ENCODE measurements at regions not wholly inside any gene's neighbourhood (a gene's known extent, or its start where the extent isn't known, plus 50 kb on each side); places are given as distances from the start of the nearest gene placed in this dataset.

DNA sequence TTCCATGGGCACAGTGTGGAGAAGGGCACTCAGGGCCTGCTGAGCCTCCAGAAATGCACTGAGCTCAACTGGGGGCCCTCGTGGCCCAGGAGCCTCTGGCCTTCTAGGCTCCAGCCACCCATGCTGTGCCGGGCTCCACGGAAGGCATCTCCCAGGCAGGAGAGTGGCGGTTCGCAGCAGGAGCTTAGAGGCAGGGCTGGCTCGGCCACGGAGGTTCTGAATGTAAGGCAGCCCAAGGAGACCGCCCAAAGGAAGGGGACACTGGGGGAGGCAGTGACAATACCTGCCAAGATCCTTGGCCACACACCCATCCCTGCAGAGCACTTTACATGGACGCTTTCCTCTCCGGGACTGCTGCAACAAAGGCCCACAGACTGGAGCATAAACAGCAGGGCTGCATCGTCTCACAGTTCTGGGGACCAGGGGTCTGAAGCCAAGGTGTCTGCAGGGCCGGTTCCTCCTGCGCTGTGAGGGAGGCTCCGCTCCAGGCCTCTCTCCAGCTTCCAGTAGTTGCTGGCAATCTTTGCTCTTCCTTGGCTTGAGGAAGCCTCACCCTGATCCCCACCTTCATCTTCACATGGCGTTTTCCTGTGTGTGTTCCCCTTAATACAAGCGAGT is 128.2 kb upstream of the CDH4 start:
- no peak for DNase-seq (ENCODE audit: low spot score)
- intact Hi-C loops (cut with DNase I): no loop called here

DNA sequence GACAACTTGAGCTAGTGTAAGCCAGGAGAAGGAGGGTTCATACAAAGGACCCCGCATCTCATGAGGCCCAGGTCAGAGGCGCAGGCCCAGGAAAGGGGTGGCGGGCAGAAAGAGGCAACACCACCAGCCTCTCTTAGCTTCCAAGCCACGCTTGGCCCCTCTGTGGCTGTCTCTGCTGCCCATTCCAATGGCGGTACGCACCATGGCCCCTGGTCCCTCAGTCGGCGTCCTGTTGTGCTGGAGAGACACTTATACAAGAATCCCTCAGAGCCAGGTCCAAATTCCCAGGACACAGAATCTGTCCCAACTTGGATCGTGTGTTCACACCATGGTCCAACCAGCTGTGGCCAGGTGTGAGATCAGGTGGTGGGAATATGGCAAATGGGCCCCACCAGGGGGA is 127.0 kb upstream of the CDH4 start:
- no peak for DNase-seq (ENCODE audit: low spot score)
- intact Hi-C loops (cut with DNase I): no loop called here

DNA sequence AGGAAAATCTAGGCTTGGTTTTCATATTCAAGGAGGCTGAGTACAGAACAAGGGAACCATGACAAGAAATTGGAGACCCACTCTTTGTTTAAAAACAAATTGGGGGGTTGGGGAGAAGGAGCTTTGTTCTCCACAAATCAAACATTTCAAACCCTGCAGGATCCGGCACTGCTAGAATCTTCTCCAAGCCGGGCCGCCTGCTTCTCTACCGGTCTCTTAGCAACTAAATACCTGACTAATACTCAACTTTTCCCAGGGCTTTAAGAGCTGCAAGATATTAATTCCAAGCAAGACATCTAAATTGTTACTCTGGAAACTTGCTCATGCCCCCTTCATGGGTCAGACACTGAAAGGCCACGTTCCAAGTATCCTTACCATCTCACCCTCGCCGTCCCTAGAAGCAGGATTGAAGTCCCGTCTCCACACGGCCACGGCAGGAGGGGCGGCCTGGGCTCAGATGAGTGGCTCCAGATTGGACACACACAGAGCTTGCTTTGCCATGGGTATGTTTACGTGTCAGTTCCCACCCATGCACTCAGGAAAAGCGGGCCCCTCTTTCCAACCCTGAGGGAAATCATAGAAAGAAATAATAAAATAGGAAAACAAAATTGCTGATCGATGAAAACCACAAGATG is 126.4 kb upstream of the CDH4 start:
- intact Hi-C loops (cut with DNase I): no loop called here

DNA sequence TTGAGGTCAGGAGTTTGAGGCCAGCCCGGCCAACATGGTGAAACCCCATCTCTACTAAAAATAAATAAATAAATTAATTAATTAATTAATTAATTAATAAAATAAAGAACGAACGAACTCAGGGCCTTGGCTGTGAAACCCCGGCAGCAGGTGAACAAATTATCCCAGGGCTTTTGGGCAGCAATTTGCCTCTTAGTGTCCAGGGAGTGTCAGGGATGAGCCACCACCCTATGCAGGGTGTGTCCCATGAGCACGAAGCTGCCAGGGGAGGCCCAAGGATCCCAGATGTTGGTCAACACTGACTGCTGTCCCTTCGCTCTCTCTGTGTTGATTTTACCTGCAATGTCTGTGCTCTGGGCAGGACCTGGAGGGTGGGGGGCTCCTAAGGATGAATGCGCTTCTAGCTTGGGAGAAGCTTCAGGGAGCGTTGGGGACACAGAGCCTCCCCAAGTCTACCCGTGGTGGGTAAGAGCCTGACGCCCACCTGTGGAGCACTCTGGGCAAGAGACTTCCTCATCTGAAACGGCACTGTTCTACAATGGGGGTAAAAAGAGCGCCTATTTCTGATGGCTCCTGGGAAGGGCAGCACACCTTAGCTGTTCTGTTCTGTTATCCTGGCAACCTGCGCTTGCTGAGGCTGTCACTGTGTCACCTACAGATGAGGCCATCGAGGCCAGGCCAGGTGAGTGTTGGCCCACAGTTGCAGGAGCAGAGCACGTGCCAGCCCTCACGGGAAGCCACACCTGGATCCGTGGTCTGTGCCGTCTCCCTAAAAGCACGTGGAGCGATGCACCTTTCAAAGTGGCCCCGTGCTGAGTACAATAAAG is 125.5 kb upstream of the CDH4 start:
- DNase-seq (ENCODE audit: low spot score): no peak
- intact Hi-C loops (cut with DNase I): no loop called here

More for the DNA sequence above, 126.4 kb upstream of the CDH4 start:
- DNase-seq (ENCODE audit: low spot score): no peak

DNA sequence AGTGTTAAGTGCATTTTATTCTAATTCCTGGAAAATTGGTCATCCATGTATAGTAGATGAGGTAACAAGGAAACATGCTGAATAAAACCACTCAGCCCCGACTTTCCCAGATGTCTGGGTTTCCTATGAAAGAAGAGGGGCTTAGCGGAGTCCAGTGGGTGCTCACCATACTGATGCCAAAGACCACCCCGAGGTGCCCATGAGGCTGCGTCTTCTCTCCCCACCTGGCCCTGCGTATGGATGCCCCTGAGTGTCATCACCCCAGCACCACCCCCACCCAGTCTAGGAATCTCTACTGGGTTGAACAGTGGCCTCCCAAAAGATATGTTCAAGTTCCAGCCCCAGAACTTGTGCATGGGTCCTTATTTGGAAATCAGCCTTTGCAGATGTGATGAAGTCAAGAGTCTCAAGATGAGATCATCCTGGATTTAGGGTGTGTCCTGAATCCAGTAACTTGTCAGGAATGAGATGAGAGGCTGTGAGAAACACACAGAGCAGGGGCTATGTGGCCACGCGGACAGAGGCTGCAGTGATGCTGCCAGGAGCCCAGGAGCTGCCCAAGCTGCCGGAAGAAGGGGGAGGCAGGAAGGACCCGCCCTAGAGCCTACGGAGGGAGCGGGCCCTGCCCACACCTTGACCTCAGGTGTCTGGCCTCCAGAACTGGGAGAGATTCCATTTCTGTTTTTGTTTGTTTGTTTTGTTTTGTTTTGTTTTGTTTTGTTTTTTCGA is 124.6 kb upstream of the CDH4 start:
- no peak for DNase-seq (ENCODE audit: low spot score)
- intact Hi-C loops (cut with DNase I): no loop called here

DNA sequence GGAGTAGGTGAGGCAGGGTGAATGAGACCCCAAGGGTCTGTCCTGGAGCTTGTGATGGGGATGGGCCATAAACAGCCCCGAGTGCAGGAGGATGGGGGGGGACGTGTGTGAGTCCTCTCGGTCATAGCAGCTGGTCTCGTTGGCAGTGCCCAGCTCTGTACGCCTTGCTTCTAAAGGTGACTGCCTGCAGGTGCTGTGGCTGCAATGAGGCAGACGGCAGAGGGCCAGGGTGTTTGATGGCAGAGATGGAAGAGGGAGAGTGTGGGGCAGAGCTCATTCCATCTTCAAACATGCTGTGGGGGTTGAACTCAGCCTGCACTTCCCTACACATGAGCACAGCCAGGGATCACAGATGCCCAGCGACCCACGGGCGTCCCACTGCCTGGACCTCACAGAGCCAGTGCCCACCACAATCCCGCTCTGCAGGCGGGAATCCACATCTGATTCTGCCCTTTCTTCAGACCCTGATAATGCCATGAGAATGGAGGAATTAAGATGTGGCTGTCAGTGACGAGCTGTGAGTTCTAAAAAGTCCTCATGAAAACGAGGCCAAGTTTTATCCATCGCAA is 123.3 kb upstream of the CDH4 start:
- no peak for DNase-seq (ENCODE audit: low spot score)
- intact Hi-C loops (cut with DNase I): no loop called here

DNA sequence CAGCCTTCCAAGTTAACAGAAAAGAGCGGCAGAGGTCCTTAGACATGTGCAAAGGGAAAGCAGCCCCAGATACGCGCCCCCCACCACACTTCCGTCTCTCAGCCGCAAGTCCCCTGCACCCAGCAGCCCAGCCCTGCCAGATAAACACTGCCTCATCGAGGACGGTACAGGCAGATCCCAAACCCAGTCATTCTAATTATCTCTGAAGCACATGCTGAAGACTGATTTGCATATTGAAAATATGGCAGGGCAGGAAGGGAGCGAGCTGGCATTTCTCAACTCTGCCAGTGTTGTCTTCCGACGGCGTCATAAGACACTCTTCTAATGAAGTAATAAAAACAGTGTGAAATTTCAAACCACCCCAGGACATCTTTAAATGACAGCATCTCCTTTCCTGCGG is 122.8 kb upstream of the CDH4 start:
- no peak for DNase-seq (ENCODE audit: low spot score)
- intact Hi-C loops (cut with DNase I): no loop called here

DNA sequence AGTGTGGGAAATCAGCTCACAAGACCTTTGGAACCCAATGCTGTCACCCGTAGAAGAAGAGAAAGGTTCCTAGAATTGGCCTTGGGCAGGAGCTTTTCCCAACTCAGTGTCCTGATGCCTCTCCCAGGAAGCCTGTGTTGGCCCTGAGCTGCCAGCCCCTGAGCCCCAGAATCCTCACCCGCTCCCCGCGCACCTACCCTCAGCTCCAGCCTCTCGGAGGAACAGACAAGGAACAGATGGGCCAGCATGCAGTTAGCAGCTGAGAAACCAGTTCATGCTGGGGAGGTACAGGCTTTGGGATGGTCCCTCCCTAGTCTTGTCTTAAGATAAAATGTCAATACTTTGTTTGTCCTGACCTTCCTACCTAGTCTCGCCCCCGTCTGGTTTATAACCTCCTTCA is 121.9 kb upstream of the CDH4 start:
- intact Hi-C loops (cut with DNase I): loop anchor here (10.0 kb wide), 2 partner anchors 285 to 925 kb away; no protein-coding TSS in a partner anchor
- DNase-seq (ENCODE audit: low spot score): no peak

DNA sequence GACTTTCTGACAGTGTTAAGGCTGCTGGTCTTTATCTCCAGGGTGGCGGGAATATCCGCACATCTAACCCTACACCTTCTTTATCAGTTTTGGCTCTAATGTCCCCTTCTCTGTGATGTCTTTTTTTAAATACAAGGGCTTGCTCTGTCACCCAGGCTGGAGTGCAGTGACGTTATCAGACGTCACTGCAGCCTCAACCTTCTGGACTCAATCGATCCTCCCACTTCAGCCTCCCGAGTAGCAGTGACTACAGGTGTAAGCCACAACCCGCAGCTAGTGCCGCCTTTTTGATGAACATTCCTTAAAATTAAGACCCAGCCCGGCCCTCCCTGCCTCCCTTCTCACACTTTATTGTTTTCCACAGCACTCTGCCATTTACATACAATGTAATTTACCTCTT is 120.1 kb upstream of the CDH4 start:
- intact Hi-C loops (cut with DNase I): loop anchor here (10.0 kb wide), 2 partner anchors 287 to 927 kb away; no protein-coding TSS in a partner anchor

DNA sequence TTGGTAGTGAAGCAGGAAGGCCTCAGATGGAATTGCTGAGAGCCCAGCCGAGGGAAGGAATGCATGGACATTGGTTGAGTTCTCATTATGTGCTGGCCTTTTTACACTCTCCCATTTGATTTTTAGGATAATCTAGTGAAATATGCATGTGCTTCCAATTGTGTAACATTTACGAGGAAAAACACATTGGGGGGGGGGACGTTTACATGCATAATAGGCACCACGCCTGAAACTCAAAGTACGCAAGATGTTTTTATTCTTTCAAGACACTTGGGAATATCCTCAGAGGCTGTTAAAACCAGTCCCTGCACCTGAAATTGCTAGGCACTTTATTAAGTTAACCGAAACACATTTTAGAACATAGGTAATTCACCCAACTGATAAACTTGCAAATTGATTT is 118.5 kb upstream of the CDH4 start:
- intact Hi-C loops (cut with DNase I): loop anchor here (1.0 to 10.0 kb wide), 3 partner anchors 17 to 929 kb away; no protein-coding TSS in a partner anchor
- no peak for DNase-seq (ENCODE audit: low spot score)

More for the DNA sequence above, 120.1 kb upstream of the CDH4 start:
- no peak for DNase-seq (ENCODE audit: low spot score)

DNA sequence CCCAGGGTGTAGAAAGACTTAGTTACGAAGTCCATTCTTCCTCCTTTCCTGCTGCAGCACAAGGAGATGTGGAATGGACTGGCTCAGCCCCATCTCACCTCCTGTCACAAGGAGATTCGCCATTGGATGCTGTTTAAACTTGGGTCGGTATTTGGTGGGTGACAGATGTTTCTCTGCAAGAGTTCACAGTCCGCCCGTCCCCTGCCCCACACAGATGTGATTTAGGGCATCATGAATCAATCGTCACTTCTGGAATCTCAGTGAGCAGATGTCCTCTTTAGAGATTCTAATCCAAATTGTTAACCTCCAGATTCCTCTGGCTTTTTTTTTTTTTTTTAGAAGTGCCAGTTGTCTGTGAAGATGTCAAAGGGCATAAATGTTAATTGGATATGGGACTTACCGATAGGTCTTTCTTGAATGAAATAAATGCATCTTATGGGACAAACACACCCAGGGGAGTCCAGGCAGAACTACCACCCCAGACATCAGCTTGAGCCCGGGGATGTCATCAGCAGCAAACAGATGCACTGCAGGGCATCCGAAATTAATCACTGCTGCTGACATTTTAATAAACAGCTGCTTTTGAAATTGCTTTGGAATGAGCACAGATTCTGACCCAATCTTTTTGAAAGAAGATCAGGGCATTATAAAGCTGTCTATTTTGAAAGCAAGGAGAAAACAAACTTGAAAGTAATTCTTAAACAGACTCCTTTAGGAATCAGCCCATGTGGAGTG is 117.6 kb upstream of the CDH4 start:
- intact Hi-C loops (cut with DNase I): loop anchor here (10.0 kb wide), 2 partner anchors 290 to 930 kb away; no protein-coding TSS in a partner anchor
- DNase-seq (ENCODE audit: low spot score): no peak

DNA sequence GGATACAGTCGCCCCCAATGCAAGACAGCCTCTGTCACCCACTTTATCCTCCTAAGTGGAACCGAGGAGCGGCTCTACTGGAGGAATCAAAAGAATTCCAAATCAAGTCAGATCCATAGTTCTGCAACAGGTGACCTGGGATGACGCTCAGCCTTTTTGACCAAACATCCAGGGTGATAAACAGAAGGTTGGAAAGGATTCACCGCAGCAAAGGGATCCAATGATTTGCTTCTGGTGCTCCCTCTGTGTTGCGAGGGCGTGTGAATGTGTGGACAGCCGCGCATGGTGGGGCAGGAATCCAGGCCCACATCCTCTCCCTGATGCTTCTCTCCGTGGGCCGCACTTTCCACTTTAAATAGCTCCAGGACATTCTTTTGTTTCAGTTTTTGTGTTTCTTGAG is 116.8 kb upstream of the CDH4 start:
- intact Hi-C loops (cut with DNase I): loop anchor here (10.0 kb wide), 2 partner anchors 290 to 930 kb away; no protein-coding TSS in a partner anchor
- DNase-seq (ENCODE audit: low spot score): no peak

DNA sequence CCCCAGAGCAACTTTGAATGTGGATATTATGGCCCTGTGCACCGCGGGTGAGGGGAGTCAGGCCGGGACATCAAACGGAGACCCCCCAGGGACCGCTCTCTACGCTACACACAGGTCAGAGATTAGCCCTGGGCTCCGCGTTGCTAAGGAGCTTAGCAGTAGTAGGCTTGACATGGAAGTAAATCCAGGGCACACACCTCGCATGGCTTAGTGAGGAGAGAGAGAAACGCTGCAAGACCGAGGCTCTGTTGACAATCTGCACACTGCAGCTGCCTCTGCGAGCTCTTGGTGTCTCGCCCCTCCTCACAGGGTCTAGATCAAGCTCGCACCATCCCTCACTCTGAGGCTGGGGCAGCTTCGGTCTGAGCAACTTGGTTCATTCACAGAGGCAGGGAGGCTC is 116.1 kb upstream of the CDH4 start:
- intact Hi-C loops (cut with DNase I): loop anchor here (10.0 kb wide), 2 partner anchors 291 to 931 kb away; no protein-coding TSS in a partner anchor
- no peak for DNase-seq (ENCODE audit: low spot score)

DNA sequence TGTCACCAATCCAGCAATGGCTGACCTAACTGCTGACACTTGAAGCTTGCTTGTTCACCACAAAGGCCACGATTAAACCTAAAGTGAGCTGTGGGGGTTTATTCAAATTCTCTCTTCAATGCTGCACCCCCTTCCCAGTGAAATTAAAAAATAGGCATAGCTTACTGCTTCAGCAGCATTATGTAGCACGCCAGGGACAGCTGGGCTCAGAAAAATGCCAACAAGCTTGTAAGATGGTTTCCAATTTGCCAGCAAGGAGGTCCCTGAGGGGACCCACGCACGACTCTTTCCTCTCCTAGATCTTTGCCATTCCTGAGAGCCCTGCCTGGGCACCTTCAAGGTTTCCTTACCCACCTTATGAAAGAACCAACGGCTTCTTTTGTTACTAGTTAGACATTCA is 113.5 kb upstream of the CDH4 start:
- DNase-seq (ENCODE audit: low spot score): no peak
- intact Hi-C loops (cut with DNase I): loop anchor here (10.0 kb wide), 2 partner anchors 294 to 934 kb away; no protein-coding TSS in a partner anchor

DNA sequence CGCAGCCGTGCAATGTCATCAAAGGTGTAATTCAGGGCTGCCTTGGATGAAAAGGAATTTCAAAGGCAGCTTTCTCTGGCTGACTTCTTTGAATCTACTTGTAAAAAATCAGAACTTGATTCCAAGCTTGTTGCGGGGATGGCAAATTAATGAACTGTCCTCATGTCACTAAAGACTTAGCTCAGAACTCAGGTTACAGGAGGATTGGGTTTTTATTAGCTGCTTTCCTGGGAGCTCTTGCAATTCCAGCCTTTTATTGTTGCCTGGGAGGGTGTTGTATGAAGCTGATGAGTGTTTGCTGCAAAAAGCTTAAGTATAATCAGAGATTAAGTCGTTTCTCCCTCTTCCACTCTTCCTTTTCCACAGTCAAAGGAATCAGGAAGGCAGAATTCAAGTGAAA is 113.0 kb upstream of the CDH4 start:
- intact Hi-C loops (cut with DNase I): loop anchor here (10.0 kb wide), 2 partner anchors 294 to 934 kb away; no protein-coding TSS in a partner anchor
- DNase-seq (ENCODE audit: low spot score): no peak

DNA sequence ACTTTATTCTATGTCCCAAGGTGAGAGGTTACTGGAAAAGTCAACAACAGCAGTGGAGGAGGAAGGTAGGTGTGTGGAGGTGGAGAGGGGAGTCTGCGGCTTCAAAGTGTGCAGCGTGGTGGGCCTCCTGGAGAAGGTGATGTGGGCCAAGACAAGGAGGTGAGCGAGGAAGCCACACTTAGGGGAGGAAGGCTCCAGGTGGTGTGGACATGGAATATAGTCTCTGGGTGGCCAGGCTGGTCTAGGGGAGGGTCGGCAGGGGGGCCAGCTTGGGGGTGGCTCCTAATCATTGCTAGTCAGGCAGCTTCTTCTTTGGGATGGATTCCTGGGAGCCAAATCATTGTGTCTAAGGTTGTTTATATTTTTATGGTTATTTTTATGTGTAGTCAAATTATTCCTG is 111.5 kb upstream of the CDH4 start:
- DNase-seq (ENCODE audit: low spot score): no peak
- intact Hi-C loops (cut with DNase I): no loop called here

DNA sequence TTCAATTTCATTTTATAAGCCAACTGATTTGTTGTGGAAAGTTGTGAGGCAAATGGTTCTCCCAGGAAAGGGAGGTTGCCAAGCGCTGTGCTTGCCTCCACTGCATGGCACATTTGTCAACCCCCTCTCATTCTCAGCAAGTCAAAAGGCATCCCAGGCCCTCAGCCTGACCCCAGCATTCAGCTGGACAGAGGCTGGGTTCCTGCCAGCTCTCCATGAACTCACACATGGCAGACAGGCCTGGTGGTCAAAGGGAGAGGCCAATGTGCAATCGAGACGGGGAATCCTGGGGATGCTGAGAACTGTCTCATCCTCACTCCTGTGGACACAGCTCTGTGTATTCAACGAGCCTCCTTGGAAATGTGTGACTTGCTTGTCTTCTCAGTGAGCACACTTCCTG is 106.0 kb upstream of the CDH4 start:
- intact Hi-C loops (cut with DNase I): no loop called here
- DNase-seq (ENCODE audit: low spot score): no peak

DNA sequence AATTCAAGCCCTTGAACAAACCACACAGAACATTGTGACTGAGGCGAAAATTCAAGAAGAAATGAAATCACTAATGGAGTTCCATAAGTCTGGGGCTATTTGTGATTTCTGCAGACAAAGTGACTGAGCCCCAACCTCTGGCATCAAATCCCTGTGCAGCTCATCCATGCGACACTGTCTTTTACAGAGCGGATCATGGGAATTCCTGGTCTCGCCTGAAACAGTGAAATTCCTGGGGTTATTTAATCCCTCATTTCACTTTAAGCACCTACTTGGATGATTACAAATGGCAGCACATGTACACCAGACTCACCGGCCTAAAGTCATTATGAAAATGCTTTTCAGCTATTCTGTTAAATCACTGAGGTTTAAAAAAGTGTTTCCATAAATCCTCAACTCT is 102.4 kb upstream of the CDH4 start:
- intact Hi-C loops (cut with DNase I): no loop called here
- no peak for DNase-seq (ENCODE audit: low spot score)

Data from posterior vena cava (tissue), 2 donors.